Calu3 (cell line): ENCODE measurements at regions not wholly inside any gene's neighbourhood (a gene's known extent, or its start where the extent isn't known, plus 50 kb on each side); places are given as distances from the start of the nearest gene placed in this dataset.

Source experiments
- BruUV-seq: library from RNA; stranded (reverse); fragments of 400-500 nt; replicated peaks from 2 replicates; lab custom pipeline; 2021; lab: Mats Ljungman, UMichigan
- CTCF ChIA-PET: fragments of 300-600 bp; sonication (Branson Sonifier 250); formaldehyde crosslinking; loops from one replicate; lab custom pipeline; 2022; ENCODE audit warnings: antibody characterized with exemption; lab: Charles Lee
- DNase-seq: peaks from one replicate; pipeline ENCODE4 v3.0.0; 2022
- H3K27ac Mint-ChIP-seq: one replicate; pipeline ENCODE4 v1.8.0; 2022; ENCODE audit warnings: mixed read lengths; ENCODE audit not compliant: unreplicated experiment
- H3K27me3 Mint-ChIP-seq: one replicate; pipeline ENCODE4 v1.8.0; 2022; ENCODE audit warnings: mixed read lengths; ENCODE audit not compliant: unreplicated experiment
- H3K36me3 Mint-ChIP-seq: one replicate; pipeline ENCODE4 v1.8.0; 2022; ENCODE audit warnings: mild to moderate bottlenecking, moderate library complexity, mixed read lengths; ENCODE audit not compliant: insufficient read depth, unreplicated experiment
- H3K4me1 Mint-ChIP-seq: one replicate; pipeline ENCODE4 v1.8.0; 2022; ENCODE audit warnings: mild to moderate bottlenecking, low read depth, mixed read lengths; ENCODE audit not compliant: unreplicated experiment
- H3K4me3 Mint-ChIP-seq: one replicate; pipeline ENCODE4 v1.8.0; 2022; ENCODE audit warnings: mild to moderate bottlenecking, low read depth, moderate library complexity, mixed read lengths; ENCODE audit not compliant: unreplicated experiment
- H3K9me3 Mint-ChIP-seq: one replicate; pipeline ENCODE4 v1.8.0; 2022; ENCODE audit warnings: low read depth, mixed read lengths; ENCODE audit not compliant: unreplicated experiment
- CTCF ChIP-seq: fragments of 200-600 bp; IDR thresholded peaks from one replicate; pipeline ENCODE4 v1.8.0; 2022; ENCODE audit warnings: antibody characterized with exemption; ENCODE audit not compliant: unreplicated experiment
- intact Hi-C: fragments of 100-400 bp; cut with micrococcal nuclease; formaldehyde crosslinking; loops from one replicate; pipeline ENCODE4 v1.10.0; 2022; ENCODE audit not compliant: unreplicated experiment

- CTCF ChIA-PET, result no interaction called here
- H3K27me3 Mint-ChIP-seq, result no peaks in the 10 kb centered on the region
- no TSS peak for BruUV-seq
- TF ChIP-seq CTCF, result no peak
- no peak overlapping the region for H3K27ac Mint-ChIP-seq
- intact Hi-C loops, result no loop called here
- no peaks in the 10 kb centered on the region for H3K4me1 Mint-ChIP-seq
- DNase-seq, result no peak
- H3K36me3 Mint-ChIP-seq, result no peaks in the 10 kb centered on the region
- no peak overlapping the region for H3K4me3 Mint-ChIP-seq
- peaks cover 3% of the 10 kb centered on the region for H3K9me3 Mint-ChIP-seq
Observed at GRCh38 chr21:20856926-20857325, 141.3 kb upstream of the NCAM2 start.

GRCh38 chr21:20874202-20874601 lies 124.0 kb upstream of the NCAM2 start:
- Mint-ChIP-seq H3K4me1 (no peaks in the 10 kb centered on the region), H3K9me3 (peaks cover 3% of the 10 kb centered on the region), H3K4me3 (no peak overlapping the region), H3K27ac (no peak overlapping the region), H3K36me3 (no peaks in the 10 kb centered on the region), H3K27me3 (no peaks in the 10 kb centered on the region)
- no peak for DNase-seq
- intact Hi-C loops, result no loop called here
- CTCF ChIA-PET, result no interaction called here
- TF ChIP-seq CTCF, result no peak
- no TSS peak for BruUV-seq

- Mint-ChIP-seq H3K27ac (no peak overlapping the region), H3K9me3 (no peaks in the 10 kb centered on the region), H3K4me3 (no peak overlapping the region), H3K4me1 (no peaks in the 10 kb centered on the region), H3K27me3 (no peaks in the 10 kb centered on the region), H3K36me3 (no peaks in the 10 kb centered on the region)
- intact Hi-C loops, result no loop called here
- no peak for DNase-seq
- CTCF ChIA-PET, result no interaction called here
- BruUV-seq, result no TSS peak
- no peak for TF ChIP-seq CTCF
Observed at GRCh38 chr21:20875742-20876141, 122.5 kb upstream of the NCAM2 start.

- BruUV-seq, result no TSS peak
- no peak for TF ChIP-seq CTCF
Observed at GRCh38 chr21:20877976-20878375, 120.2 kb upstream of the NCAM2 start.

More at GRCh38 chr21:20877976-20878375, 120.2 kb upstream of the NCAM2 start:
- no peak overlapping the region for H3K4me3 Mint-ChIP-seq
- CTCF ChIA-PET, result no interaction called here
- peaks cover 3% of the 10 kb centered on the region for H3K9me3 Mint-ChIP-seq
- no peaks in the 10 kb centered on the region for H3K27me3 Mint-ChIP-seq
- intact Hi-C loops, result no loop called here
- no peaks in the 10 kb centered on the region for H3K4me1 Mint-ChIP-seq
- H3K36me3 Mint-ChIP-seq, result no peaks in the 10 kb centered on the region
- no peak for DNase-seq
- H3K27ac Mint-ChIP-seq, result no peak overlapping the region
